G401 (cell line): ENCODE measurements at regions not wholly inside any gene's neighbourhood (a gene's known extent, or its start where the extent isn't known, plus 50 kb on each side); places are given as distances from the start of the nearest gene placed in this dataset.
A peak's percentile ranks its signal among the peaks of the same experiment; 100 is the strongest.

Experiments used
- DNase-seq: peaks from one replicate; pipeline ENCODE4 v3.0.0-alpha.2; 2015; ENCODE audit warnings: low spot score
- in situ Hi-C: cut with HindIII; loops from 2 replicates; pipeline ENCODE4 v1.10.0; 2016; ENCODE audit warnings: low sequenced_read_pairs, mixed read lengths

- in situ Hi-C loops, result no loop called here
- no peak for DNase-seq
Measured at GRCh38 chr21:43364261-43364510, 62.7 kb downstream of the SIK1 start.

- in situ Hi-C loops, result no loop called here
- no peak for DNase-seq
Measured at GRCh38 chr21:43363506-43364260, 63.2 kb downstream of the SIK1 start.

GRCh38 chr21:43362915-43363314, 64.0 kb downstream of the SIK1 start:
- no peak for DNase-seq
- in situ Hi-C loops, result no loop called here

GRCh38 chr21:43362321-43362791, 64.6 kb downstream of the SIK1 start:
- in situ Hi-C loops, result no loop called here
- peak; percentile 55 for DNase-seq

- no peak for DNase-seq
- in situ Hi-C loops, result no loop called here
Measured at GRCh38 chr21:43361493-43362296, 65.2 kb downstream of the SIK1 start.

DNA sequence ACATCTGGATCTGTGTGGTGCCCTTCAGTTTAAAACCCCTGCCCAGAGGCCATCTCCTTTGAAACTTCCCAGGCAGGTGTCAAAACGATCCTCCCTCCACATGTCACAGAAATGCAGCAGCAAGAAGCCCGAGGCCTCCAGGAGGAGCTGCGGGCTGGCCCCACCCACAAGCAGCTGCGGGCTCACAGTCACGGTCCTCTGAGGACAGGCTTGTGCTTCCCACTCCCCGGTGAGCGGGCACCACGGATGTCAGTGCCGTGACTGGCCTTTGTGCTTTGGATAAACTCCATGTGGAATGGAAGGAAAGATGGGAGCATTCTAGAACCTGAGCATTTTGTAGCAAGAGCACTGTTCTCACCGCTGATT, 65.8 kb downstream of the SIK1 start:
- in situ Hi-C loops, result no loop called here
- DNase-seq, result no peak

- no peak for DNase-seq
- in situ Hi-C loops, result no loop called here
Measured at GRCh38 chr21:43360441-43361126, 66.3 kb downstream of the SIK1 start.

DNA sequence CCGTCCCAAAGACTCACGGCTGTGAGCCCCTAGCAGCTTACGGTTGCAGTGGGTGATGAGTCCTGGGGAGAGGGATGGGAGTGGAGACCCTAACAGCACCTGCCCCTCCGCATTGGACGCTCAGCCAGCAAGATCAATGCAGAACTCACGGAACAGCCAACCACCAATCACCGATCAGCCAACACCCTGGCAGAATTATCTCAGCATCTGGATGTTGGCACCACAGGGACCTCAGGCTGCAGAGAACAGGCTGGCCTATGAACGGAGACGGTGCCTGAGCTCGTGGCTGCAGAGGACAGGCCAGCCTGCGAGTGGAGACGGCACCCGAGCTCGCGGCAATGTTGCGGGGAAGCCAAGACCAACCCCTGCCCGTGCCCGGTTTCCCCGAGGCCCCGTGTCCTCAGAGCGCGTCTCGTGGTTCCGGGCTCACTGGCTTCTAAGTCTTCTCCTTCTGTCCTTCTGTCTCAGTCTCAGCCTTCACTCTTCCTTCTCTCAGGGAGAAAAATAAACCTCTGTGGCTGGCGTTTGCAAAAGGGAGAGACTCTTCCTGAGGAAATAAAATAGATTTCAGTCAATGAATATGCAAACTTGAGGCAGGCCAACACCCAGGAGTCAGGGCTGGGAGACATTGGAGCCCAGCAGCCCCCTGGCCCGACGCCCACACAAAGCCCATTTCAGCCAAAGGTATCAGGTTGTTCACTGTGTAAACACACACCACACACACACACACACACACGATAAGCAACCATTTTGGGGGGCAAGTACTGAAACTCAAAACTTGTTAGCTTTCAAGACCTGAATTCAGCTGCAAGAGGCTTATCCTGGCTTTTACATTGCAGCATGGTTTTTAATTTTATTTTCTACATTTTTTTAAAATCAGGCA, 67.8 kb downstream of the SIK1 start:
- in situ Hi-C loops, result no loop called here
- DNase-seq, result no peak

DNA sequence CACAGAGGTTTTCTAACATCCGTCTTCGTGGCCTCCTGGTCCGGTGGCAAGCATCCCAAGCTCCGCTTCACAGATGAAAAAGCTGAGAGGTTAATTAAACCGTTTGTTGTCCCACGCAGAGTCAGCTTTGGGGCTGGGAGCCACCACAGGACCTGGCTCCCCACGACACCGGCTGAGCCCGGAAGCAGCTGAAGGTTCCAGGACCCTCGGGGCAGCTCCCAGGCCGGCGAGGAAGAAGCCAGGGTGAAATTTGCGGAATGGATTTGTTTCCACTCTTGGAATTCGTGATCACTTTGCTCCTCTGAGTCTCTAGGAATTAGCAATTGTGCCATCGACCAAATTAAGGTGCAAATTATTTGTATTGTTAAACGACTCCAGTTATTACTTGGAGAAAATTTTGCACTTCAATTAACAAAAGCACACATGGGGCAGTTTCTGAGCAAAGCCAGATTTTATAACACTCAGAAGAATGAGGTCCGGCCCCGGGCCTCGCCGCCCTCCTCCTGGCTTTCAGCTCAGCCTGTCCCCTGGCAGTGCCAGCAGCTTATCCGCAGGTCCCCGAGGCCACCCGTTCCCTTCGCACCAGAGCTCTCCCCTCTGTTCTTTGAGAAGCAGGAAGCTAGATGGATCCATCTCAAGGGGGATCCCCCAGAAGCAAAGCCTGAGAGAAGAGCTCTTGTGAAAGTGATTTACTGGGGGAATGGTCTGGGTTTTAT, 69.1 kb downstream of the SIK1 start:
- in situ Hi-C loops, result no loop called here
- no peak for DNase-seq

DNA sequence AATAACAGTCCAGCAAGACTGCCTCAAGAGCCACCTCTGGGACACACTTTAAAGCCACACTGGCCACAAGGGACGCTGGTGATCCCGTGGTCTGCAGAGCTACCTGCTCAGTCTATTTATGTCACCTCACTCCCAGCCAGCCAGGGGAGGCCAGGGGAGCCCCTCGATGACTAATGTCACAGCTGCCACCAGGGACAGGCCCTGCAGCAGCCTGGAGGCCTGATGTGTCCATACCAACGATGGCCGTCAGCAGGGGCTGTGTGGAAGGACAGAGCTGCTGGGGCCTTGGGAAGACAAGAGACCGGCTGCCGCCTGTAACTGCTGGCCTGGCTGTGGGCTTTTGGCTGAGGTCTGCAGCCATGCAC, 71.0 kb downstream of the SIK1 start:
- in situ Hi-C loops, result no loop called here
- no peak for DNase-seq

GRCh38 chr21:43355266-43355924, 71.5 kb downstream of the SIK1 start:
- peak; percentile 37 for DNase-seq
- in situ Hi-C loops, result no loop called here

- in situ Hi-C loops, result no loop called here
- no peak for DNase-seq
Measured at GRCh38 chr21:43354666-43355065, 72.3 kb downstream of the SIK1 start.

- in situ Hi-C loops, result no loop called here
- no peak for DNase-seq
Measured at GRCh38 chr21:43354026-43354420, 72.9 kb downstream of the SIK1 start.

DNA sequence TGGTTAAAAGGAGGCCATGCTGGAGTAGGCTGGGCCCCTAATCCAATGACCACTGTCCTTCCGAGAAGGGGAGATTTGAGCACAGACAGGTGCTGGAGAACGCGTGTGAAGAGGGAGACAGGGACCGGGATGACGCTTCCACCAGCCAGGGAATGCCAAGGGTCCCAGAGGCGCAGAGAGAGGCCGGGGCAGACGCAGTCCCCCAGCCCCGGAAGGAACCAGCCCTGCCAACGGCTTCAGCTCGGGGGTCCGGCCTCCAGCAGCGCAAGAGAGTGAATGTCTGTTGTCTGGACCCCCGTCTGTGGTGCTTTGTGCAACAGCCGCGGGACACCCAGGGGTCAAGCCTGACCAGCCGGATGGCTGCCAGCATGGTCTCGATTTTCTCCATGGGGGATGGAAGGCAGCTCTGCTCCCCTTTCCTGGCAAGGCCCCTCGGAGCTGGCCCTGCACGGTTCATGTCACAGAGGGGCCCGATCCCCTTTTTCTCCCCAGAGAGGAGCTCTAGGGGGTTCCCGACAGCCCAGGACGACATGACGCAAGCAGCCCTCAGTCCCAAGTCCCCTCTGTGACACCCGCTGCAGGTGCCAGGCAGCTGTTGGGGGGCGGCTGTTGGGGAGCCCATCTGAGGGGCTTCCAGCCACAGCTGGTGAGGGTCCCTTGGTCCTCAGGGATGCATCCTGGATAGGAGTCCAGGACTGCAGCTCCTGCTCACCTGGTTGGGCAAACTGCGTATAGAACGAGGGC, 73.5 kb downstream of the SIK1 start:
- no peak for DNase-seq
- in situ Hi-C loops, result no loop called here

GRCh38 chr21:43352568-43353281, 74.2 kb downstream of the SIK1 start:
- no peak for DNase-seq
- in situ Hi-C loops, result no loop called here

- in situ Hi-C loops, result no loop called here
Measured at GRCh38 chr21:43352154-43352537, 74.8 kb downstream of the SIK1 start.

GRCh38 chr21:43351501-43352153, 75.3 kb downstream of the SIK1 start:
- in situ Hi-C loops, result no loop called here

More at GRCh38 chr21:43352154-43352537, 74.8 kb downstream of the SIK1 start:
- DNase-seq, result no peak

More at GRCh38 chr21:43351501-43352153, 75.3 kb downstream of the SIK1 start:
- DNase-seq, result no peak
